Esophagus (tissue), 2 donors: ENCODE measurements at regions not wholly inside any gene's neighbourhood (a gene's known extent, or its start where the extent isn't known, plus 50 kb on each side); places are given as distances from the start of the nearest gene placed in this dataset.

Experiments used
- H3K27ac ChIP-seq, 2 donors: one replicate each; pipeline ENCODE4 v1.5.1; 2013; ENCODE audit warnings: low read depth in 2 of 2, mild to moderate bottlenecking in 2 of 2, inconsistent platforms in 1 of 2, low read length in 1 of 2, moderate library complexity in 1 of 2
- H3K27me3 ChIP-seq, 2 donors: one replicate each; pipeline ENCODE4 v1.6.1; 2013; ENCODE audit warnings: low read length in 2 of 2, control low read depth in 1 of 2, mild to moderate bottlenecking in 1 of 2; ENCODE audit not compliant: insufficient read depth in 2 of 2, control insufficient read depth in 1 of 2
- H3K36me3 ChIP-seq, 2 donors: one replicate each; pipeline ENCODE4 v1.6.1; 2013; ENCODE audit warnings: low read length in 1 of 2; ENCODE audit not compliant: control insufficient read depth in 2 of 2, insufficient read depth in 2 of 2
- H3K4me1 ChIP-seq, 2 donors: one replicate each; pipeline ENCODE4 v1.6.1; 2013; ENCODE audit warnings: low read length in 1 of 2; ENCODE audit not compliant: control insufficient read depth in 2 of 2, insufficient read depth in 2 of 2
- H3K4me3 ChIP-seq, 2 donors: one replicate each; pipeline ENCODE4 v1.5.1; 2013; ENCODE audit warnings: low read length in 2 of 2, mild to moderate bottlenecking in 2 of 2, low read depth in 1 of 2, moderate library complexity in 1 of 2
- H3K9me3 ChIP-seq, 2 donors: one replicate each; pipeline ENCODE4 v1.6.1; 2013; ENCODE audit warnings: mild to moderate bottlenecking in 2 of 2, low read depth in 1 of 2, low read length in 1 of 2, moderate library complexity in 1 of 2; ENCODE audit not compliant: control insufficient read depth in 2 of 2, insufficient read depth in 1 of 2
- WGBS, 2 donors: extraction: QIAGEN DNeasy Blood & Tissue Kit; methylation state at CpG; one replicate each; pipeline ENCODE4 v1.1.7; 2013; 5-methylcytosine and 5-hydroxymethylcytosine counted together
- donor health status: healthy with polysubstance abuse.
- donor health status: Bipolar disorder and iron deficiency.

GRCh38 chr6:14645221-14645620, 527.6 kb downstream of the CD83 start:
- H3K36me3 ChIP-seq = no peaks in the 10 kb centered on the region
- no peak overlapping the region for H3K27ac ChIP-seq
- H3K9me3 ChIP-seq = no peaks in the 10 kb centered on the region
- no peaks in the 10 kb centered on the region for H3K27me3 ChIP-seq
- no peak overlapping the region for H3K4me3 ChIP-seq
- H3K4me1 ChIP-seq = no peaks in the 10 kb centered on the region
- 86 to 91% methylated on average over 5 of the region's 5 CpGs for WGBS, 2 donors

GRCh38 chr6:14645841-14646240, 528.3 kb downstream of the CD83 start:
- Histone ChIP-seq H3K27ac (no peak overlapping the region), H3K4me1 (no peaks in the 10 kb centered on the region), H3K36me3 (no peaks in the 10 kb centered on the region), H3K4me3 (no peak overlapping the region), H3K9me3 (no peaks in the 10 kb centered on the region), H3K27me3 (no peaks in the 10 kb centered on the region)
- 97% methylated on average over 3 of the region's 3 CpGs for WGBS, 2 donors

GRCh38 chr6:14646371-14646770, 528.8 kb downstream of the CD83 start:
- H3K27ac ChIP-seq = no peak overlapping the region
- H3K36me3 ChIP-seq = no peaks in the 10 kb centered on the region
- no peaks in the 10 kb centered on the region for H3K9me3 ChIP-seq
- 96 to 100% methylated on average over 1 of the region's 1 CpG for WGBS, 2 donors
- no peaks in the 10 kb centered on the region for H3K27me3 ChIP-seq
- H3K4me3 ChIP-seq = no peak overlapping the region
- no peaks in the 10 kb centered on the region for H3K4me1 ChIP-seq

- WGBS, 2 donors = 79 to 80% methylated on average over 6 of the region's 6 CpGs
- no peak overlapping the region for H3K4me3 ChIP-seq
- H3K9me3 ChIP-seq = no peaks in the 10 kb centered on the region
- H3K4me1 ChIP-seq = peaks cover 0 to 3% of the 10 kb centered on the region in 2 donors
- H3K27ac ChIP-seq = no peak overlapping the region
- no peaks in the 10 kb centered on the region for H3K36me3 ChIP-seq
- no peaks in the 10 kb centered on the region for H3K27me3 ChIP-seq
These were observed 529.8 kb downstream of the CD83 start for GRCh38 chr6:14647357-14647756.

- H3K4me3 ChIP-seq = no peak overlapping the region
- H3K4me1 ChIP-seq = peaks cover 0 to 3% of the 10 kb centered on the region in 2 donors
- H3K27me3 ChIP-seq = no peaks in the 10 kb centered on the region
- no peak overlapping the region for H3K27ac ChIP-seq
- no peaks in the 10 kb centered on the region for H3K9me3 ChIP-seq
- no peaks in the 10 kb centered on the region for H3K36me3 ChIP-seq
These were observed 535.0 kb downstream of the CD83 start for GRCh38 chr6:14652536-14652935.

- 69 to 72% methylated on average over 16 of the region's 16 CpGs for WGBS, 2 donors
- no peaks in the 10 kb centered on the region for H3K9me3 ChIP-seq
- no peaks in the 10 kb centered on the region for H3K27me3 ChIP-seq
- H3K4me3 ChIP-seq = no peak overlapping the region
- H3K4me1 ChIP-seq = peaks cover 0 to 3% of the 10 kb centered on the region in 2 donors
- no peaks in the 10 kb centered on the region for H3K36me3 ChIP-seq
- H3K27ac ChIP-seq = no peak overlapping the region
These were observed 537.9 kb downstream of the CD83 start for GRCh38 chr6:14655201-14656061.

- Histone ChIP-seq H3K27ac (no peak overlapping the region), H3K9me3 (no peaks in the 10 kb centered on the region), H3K4me1 (peaks cover 0 to 3% of the 10 kb centered on the region in 2 donors), H3K27me3 (no peaks in the 10 kb centered on the region), H3K36me3 (no peaks in the 10 kb centered on the region), H3K4me3 (no peak overlapping the region)
- 36 to 40% methylated on average over 4 of the region's 4 CpGs for WGBS, 2 donors
These were observed 538.5 kb downstream of the CD83 start for GRCh38 chr6:14656078-14656521.

GRCh38 chr6:14656649-14657048, 539.1 kb downstream of the CD83 start:
- WGBS, 2 donors = 58 to 63% methylated on average over 4 of the region's 4 CpGs
- Histone ChIP-seq H3K9me3 (no peaks in the 10 kb centered on the region), H3K27me3 (no peaks in the 10 kb centered on the region), H3K27ac (peak overlapping the region in 1 of 2 donors; percentile 39), H3K4me1 (peaks cover 0 to 3% of the 10 kb centered on the region in 2 donors), H3K36me3 (no peaks in the 10 kb centered on the region), H3K4me3 (no peak overlapping the region)

- Histone ChIP-seq H3K4me1 (no peaks in the 10 kb centered on the region), H3K27me3 (no peaks in the 10 kb centered on the region), H3K4me3 (no peak overlapping the region), H3K36me3 (no peaks in the 10 kb centered on the region), H3K9me3 (no peaks in the 10 kb centered on the region), H3K27ac (no peak overlapping the region)
- 85 to 89% methylated on average over 2 of the region's 2 CpGs for WGBS, 2 donors
These were observed 540.5 kb downstream of the CD83 start for GRCh38 chr6:14658030-14658429.
